T-cell (primary cell): ENCODE measurements at regions not wholly inside any gene's neighbourhood (a gene's known extent, or its start where the extent isn't known, plus 50 kb on each side); places are given as distances from the start of the nearest gene placed in this dataset.

Source experiments
- ATAC-seq, 4 experiments: fragments of 200-7000 bp in 3 of 4; fragments of 150-1000 bp in 1 of 4; cut with Tn5 transposase; replicated peaks in 1 of 4; 1 replicate in 3 of 4; 2 replicates in 1 of 4; pipeline ENCODE4 v1.10.0; 2021; ENCODE audit warnings: moderate library complexity in 3 of 4, mild to moderate bottlenecking in 2 of 4, moderate number of reproducible peaks in 1 of 4
- CTCF ChIA-PET, 2 donors: fragments of 300-600 bp; sonication (Branson Sonifier 250); formaldehyde crosslinking; loops; one replicate each; lab custom pipeline; 2022; ENCODE audit warnings: antibody characterized with exemption in 2 of 2; lab: Charles Lee
- POLR2A ChIA-PET, 2 donors: fragments of 300-600 bp; sonication (Branson Sonifier 250); formaldehyde crosslinking; loops; one replicate each; lab custom pipeline; 2022; ENCODE audit warnings: antibody characterized with exemption in 2 of 2; lab: Charles Lee
- DNase-seq, 35 experiments: peaks; one replicate each; pipeline versions ENCODE4 v3.0.0 to v3.0.0-alpha.2; 2013 to 2023
- H3K27ac ChIP-seq: one replicate; pipeline ENCODE4 v1.5.1; 2013; ENCODE audit warnings: low read length
- H3K27me3 ChIP-seq, 2 experiments: replicated peaks in 1 of 2; 1 replicate in 1 of 2; 2 replicates in 1 of 2; pipeline versions ENCODE4 v1.6.1 to v1.7.0; 2013; ENCODE audit warnings: low read length in 1 of 2, mixed read lengths in 1 of 2; ENCODE audit not compliant: control insufficient read depth in 2 of 2, insufficient read depth in 2 of 2; ENCODE audit errors: extremely low read depth in 1 of 2
- H3K36me3 ChIP-seq, 2 donors: 1 replicate in 1 of 2; 2 replicates in 1 of 2; pipeline versions ENCODE4 v1.6.1 to v1.7.0; 2013; ENCODE audit warnings: low read length in 1 of 2; ENCODE audit not compliant: control insufficient read depth in 2 of 2, insufficient read depth in 1 of 2; ENCODE audit errors: extremely low read depth in 1 of 2
- H3K4me1 ChIP-seq, 2 experiments: 1 replicate in 1 of 2; 2 replicates in 1 of 2; pipeline versions ENCODE4 v1.6.1 to v1.7.0; 2013; ENCODE audit warnings: low read length in 2 of 2, mixed read lengths in 1 of 2; ENCODE audit not compliant: insufficient read depth in 2 of 2, control insufficient read depth in 1 of 2; ENCODE audit errors: extremely low read depth in 1 of 2
- H3K4me3 ChIP-seq, 2 donors: 1 replicate in 1 of 2; 2 replicates in 1 of 2; pipeline versions ENCODE4 v1.5.1 to v1.7.0; 2013; ENCODE audit warnings: mild to moderate bottlenecking in 2 of 2, low read length in 1 of 2, moderate library complexity in 1 of 2; ENCODE audit not compliant: control insufficient read depth in 1 of 2; ENCODE audit errors: extremely low read depth in 1 of 2
- H3K9me3 ChIP-seq: 2 replicates; pipeline ENCODE4 v1.7.0; 2013
- H3K27ac Mint-ChIP-seq, 2 donors: one replicate each; pipeline ENCODE4 v1.8.0; 2020 to 2021; ENCODE audit warnings: mild to moderate bottlenecking in 2 of 2, mixed read lengths in 2 of 2
- H3K27me3 Mint-ChIP-seq, 2 donors: one replicate each; pipeline ENCODE4 v1.8.0; 2021 to 2022; ENCODE audit warnings: mixed read lengths in 2 of 2
- H3K36me3 Mint-ChIP-seq: one replicate; pipeline ENCODE4 v1.8.0; 2021; ENCODE audit warnings: mixed read lengths
- H3K4me1 Mint-ChIP-seq, 3 donors: one replicate each; pipeline ENCODE4 v1.8.0; 2020 to 2022; ENCODE audit warnings: mixed read lengths in 3 of 3, mild to moderate bottlenecking in 1 of 3
- H3K4me3 Mint-ChIP-seq, 3 donors: one replicate each; pipeline ENCODE4 v1.8.0; 2020 to 2022; ENCODE audit warnings: mild to moderate bottlenecking in 3 of 3, mixed read lengths in 3 of 3, moderate library complexity in 3 of 3
- H3K9me3 Mint-ChIP-seq, 3 donors: one replicate each; pipeline ENCODE4 v1.8.0; 2020 to 2022; ENCODE audit warnings: mixed read lengths in 3 of 3
- WGBS: methylation state at CpG from one replicate; pipeline ENCODE4 v1.1.5; 2013; ENCODE audit warnings: missing lambda C conversion rate; ENCODE audit not compliant: insufficient coverage; 5-methylcytosine and 5-hydroxymethylcytosine counted together

GRCh38 chr2:198928026-198928425, 529.7 kb downstream of the SATB2 start:
- WGBS, result 20% methylated on average over 1 of the region's 3 CpGs
- ChIA-PET CTCF (no interaction called here), POLR2A (no interaction called here)
- Histone ChIP-seq H3K9me3 (no peaks in the 10 kb centered on the region), H3K4me1 (no peaks in the 10 kb centered on the region), H3K4me3 (no peak overlapping the region), H3K27ac (no peak overlapping the region), H3K27me3 (no peaks in the 10 kb centered on the region), H3K36me3 (no peaks in the 10 kb centered on the region)
- no peak overlapping the region for H3K4me3 Mint-ChIP-seq
- no peaks in the 10 kb centered on the region for H3K36me3 Mint-ChIP-seq
- no peak for DNase-seq
- no peak overlapping the region for H3K27ac Mint-ChIP-seq
- peaks cover 0 to 6% (median 0%) of the 10 kb centered on the region in 3 donors for H3K9me3 Mint-ChIP-seq
- no peaks in the 10 kb centered on the region for H3K27me3 Mint-ChIP-seq
- ATAC-seq, result no peak
- H3K4me1 Mint-ChIP-seq, result no peaks in the 10 kb centered on the region

GRCh38 chr2:198917926-198918720, 539.6 kb downstream of the SATB2 start:
- ChIA-PET POLR2A (interaction anchor here in 1 of 2 donors (0.5 kb wide), 1 partner anchor 373 kb away, joined by 5 read pairs; no protein-coding TSS in a partner anchor), CTCF (no interaction called here)
- no peaks in the 10 kb centered on the region for H3K27me3 ChIP-seq
- no peaks in the 10 kb centered on the region for H3K36me3 ChIP-seq
- H3K9me3 ChIP-seq, result no peaks in the 10 kb centered on the region
- no peaks in the 10 kb centered on the region for H3K4me1 Mint-ChIP-seq
- 75% methylated on average over 1 of the region's 3 CpGs for WGBS
- no peak overlapping the region for H3K27ac ChIP-seq
- H3K9me3 Mint-ChIP-seq, result peaks cover 0 to 4% (median 3%) of the 10 kb centered on the region in 3 donors
- no peak overlapping the region for H3K27ac Mint-ChIP-seq
- ATAC-seq (no peak), DNase-seq (no peak)
- H3K36me3 Mint-ChIP-seq, result no peaks in the 10 kb centered on the region
- H3K4me1 ChIP-seq, result no peaks in the 10 kb centered on the region
- no peaks in the 10 kb centered on the region for H3K27me3 Mint-ChIP-seq
- no peak overlapping the region for H3K4me3 ChIP-seq
- no peak overlapping the region for H3K4me3 Mint-ChIP-seq

DNA sequence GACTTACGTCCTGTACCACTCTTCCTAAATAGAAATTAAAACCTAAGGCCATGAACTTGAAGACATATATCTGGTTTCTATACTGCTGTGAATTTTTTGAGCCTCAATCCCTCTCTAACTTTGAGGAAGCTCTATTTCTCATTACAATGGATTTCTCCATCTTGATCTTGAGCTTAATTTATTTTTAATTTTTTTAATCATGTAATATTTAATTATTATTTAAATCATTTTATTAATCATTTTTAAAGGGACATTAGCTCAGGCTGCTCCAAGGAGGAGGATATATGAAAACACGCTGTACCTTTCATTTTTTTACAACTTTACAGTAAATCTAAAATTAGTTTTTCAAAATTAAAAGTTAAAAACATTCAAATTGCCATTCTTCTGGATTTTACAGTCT, 540.5 kb downstream of the SATB2 start:
- Histone ChIP-seq H3K9me3 (no peaks in the 10 kb centered on the region), H3K4me1 (no peaks in the 10 kb centered on the region), H3K4me3 (no peak overlapping the region), H3K36me3 (no peaks in the 10 kb centered on the region), H3K27ac (no peak overlapping the region), H3K27me3 (no peaks in the 10 kb centered on the region)
- peaks cover 0 to 4% (median 3%) of the 10 kb centered on the region in 3 donors for H3K9me3 Mint-ChIP-seq
- WGBS, result no CpG with 5 or more reads among the region's 2 CpGs
- ATAC-seq (no peak), DNase-seq (no peak)
- H3K36me3 Mint-ChIP-seq, result no peaks in the 10 kb centered on the region
- no peak overlapping the region for H3K4me3 Mint-ChIP-seq
- H3K27ac Mint-ChIP-seq, result no peak overlapping the region
- POLR2A ChIA-PET, result no interaction called here
- no peaks in the 10 kb centered on the region for H3K27me3 Mint-ChIP-seq
- CTCF ChIA-PET, result no interaction called here
- no peaks in the 10 kb centered on the region for H3K4me1 Mint-ChIP-seq

GRCh38 chr2:198916548-198917080, 541.1 kb downstream of the SATB2 start:
- DNase-seq (no peak), ATAC-seq (no peak)
- Mint-ChIP-seq H3K27ac (no peak overlapping the region), H3K36me3 (no peaks in the 10 kb centered on the region), H3K27me3 (no peaks in the 10 kb centered on the region), H3K4me1 (no peaks in the 10 kb centered on the region), H3K4me3 (no peak overlapping the region), H3K9me3 (peaks cover 0 to 4% (median 3%) of the 10 kb centered on the region in 3 donors)
- H3K27me3 ChIP-seq, result no peaks in the 10 kb centered on the region
- WGBS, result 76% methylated on average over 3 of the region's 6 CpGs
- CTCF ChIA-PET, result no interaction called here
- POLR2A ChIA-PET, result no interaction called here
- H3K9me3 ChIP-seq, result no peaks in the 10 kb centered on the region
- no peaks in the 10 kb centered on the region for H3K36me3 ChIP-seq
- H3K27ac ChIP-seq, result no peak overlapping the region
- no peaks in the 10 kb centered on the region for H3K4me1 ChIP-seq
- H3K4me3 ChIP-seq, result no peak overlapping the region

DNA sequence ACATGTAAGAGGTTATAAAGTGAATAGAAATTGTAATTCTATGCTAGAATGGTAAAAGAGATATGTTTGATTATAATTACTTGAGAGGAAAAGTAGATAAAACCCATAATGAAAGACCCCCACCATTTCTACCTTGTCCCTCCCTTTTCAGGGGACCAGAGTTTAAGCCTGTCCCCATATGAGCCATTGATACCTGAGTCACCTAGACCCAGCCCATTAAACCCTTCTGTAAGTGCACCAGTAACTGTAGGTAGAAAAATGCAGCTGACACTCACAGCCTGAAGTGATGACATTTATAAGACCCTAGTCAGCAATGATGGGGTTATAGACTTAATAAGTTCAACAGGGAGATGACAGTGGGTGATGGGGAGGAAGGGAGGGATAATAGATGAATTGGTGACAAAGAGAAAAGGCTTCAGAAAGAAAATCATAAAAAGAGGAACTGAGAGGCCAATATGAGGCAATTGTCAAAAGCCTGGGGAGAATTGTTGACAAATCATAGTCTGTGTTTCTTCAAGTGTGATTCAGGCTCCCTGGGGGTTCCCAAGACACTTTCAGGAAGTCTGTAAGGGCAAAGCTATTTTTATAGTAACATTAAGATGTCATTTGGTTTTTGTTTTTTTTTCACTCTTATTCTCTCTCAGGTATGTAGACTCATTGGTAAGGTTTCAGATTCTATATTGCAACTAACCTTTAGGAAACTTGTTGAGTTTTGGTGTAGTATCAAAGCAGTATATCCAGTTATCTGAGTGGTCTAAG, 544.2 kb downstream of the SATB2 start:
- Histone ChIP-seq H3K27me3 (no peaks in the 10 kb centered on the region), H3K4me3 (no peak overlapping the region), H3K9me3 (no peaks in the 10 kb centered on the region), H3K4me1 (no peaks in the 10 kb centered on the region), H3K36me3 (no peaks in the 10 kb centered on the region), H3K27ac (no peak overlapping the region)
- ATAC-seq (no peak), DNase-seq (no peak)
- Mint-ChIP-seq H3K4me1 (no peaks in the 10 kb centered on the region), H3K27ac (no peak overlapping the region), H3K36me3 (no peaks in the 10 kb centered on the region), H3K27me3 (no peaks in the 10 kb centered on the region), H3K4me3 (no peak overlapping the region), H3K9me3 (peaks cover 0 to 3% (median 0%) of the 10 kb centered on the region in 3 donors)
- CTCF ChIA-PET, result no interaction called here
- POLR2A ChIA-PET, result no interaction called here

DNA sequence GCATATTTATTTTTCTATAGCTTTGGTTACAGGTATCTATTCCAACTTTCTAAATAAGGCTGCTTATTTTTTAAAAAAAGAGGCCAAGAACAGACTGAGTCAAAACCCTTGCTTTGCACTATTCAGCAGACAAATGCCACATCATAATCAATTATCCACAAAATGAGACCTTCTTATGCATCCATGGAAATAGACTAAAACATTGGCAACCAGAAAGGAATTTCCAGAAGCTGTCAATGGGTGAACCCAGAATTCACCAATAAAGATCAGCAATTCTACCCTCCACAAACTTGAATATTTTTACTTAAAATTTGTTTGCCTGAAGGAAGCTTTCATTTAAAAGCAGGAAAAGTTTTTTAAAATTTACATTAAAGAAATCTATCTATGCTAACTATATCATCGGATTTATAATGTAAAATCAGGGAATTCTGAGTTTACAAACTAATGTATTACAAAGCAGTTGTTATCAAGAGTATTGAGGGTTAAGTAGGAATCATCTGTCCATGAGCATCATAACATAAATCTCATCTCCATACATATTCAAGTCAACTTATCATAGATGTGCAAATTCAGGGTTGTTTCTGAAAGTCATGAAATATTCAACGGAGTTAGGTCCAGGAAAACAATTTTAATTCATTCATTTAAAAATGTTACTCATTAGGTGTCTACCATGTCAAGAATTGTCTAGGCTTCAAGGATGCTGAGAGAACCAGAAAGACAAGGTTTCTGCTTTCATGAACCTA, 548.0 kb downstream of the SATB2 start:
- Mint-ChIP-seq H3K27me3 (no peaks in the 10 kb centered on the region), H3K9me3 (peaks cover 0 to 5% (median 0%) of the 10 kb centered on the region in 3 donors), H3K4me3 (no peak overlapping the region), H3K36me3 (no peaks in the 10 kb centered on the region), H3K4me1 (no peaks in the 10 kb centered on the region), H3K27ac (no peak overlapping the region)
- no peaks in the 10 kb centered on the region for H3K9me3 ChIP-seq
- H3K27me3 ChIP-seq, result no peaks in the 10 kb centered on the region
- no peaks in the 10 kb centered on the region for H3K4me1 ChIP-seq
- DNase-seq (no peak), ATAC-seq (no peak)
- ChIA-PET POLR2A (no interaction called here), CTCF (no interaction called here)
- H3K36me3 ChIP-seq, result no peaks in the 10 kb centered on the region
- no peak overlapping the region for H3K27ac ChIP-seq
- WGBS, result no CpG with 5 or more reads among the region's 2 CpGs
- H3K4me3 ChIP-seq, result no peak overlapping the region
